IMR-90 (cell line): ENCODE measurements at regions not wholly inside any gene's neighbourhood (a gene's known extent, or its start where the extent isn't known, plus 50 kb on each side); places are given as distances from the start of the nearest gene placed in this dataset.

Experiments
- ATAC-seq: fragments of 200-7000 bp; cut with Tn5 transposase; 2 replicates; pipeline ENCODE4 v1.9.1; 2020; ENCODE audit warnings: low read depth, mild to moderate bottlenecking, moderate library complexity
- BruUV-seq: library from RNA; stranded (reverse); fragments of 400-500 nt; replicated peaks from 2 replicates; lab custom pipeline; 2021; lab: Mats Ljungman, UMichigan
- CTCF ChIA-PET: fragments of 300-600 bp; formaldehyde crosslinking; extraction: SDS; loops from one replicate; lab custom pipeline; 2021; ENCODE audit warnings: antibody characterized with exemption; lab: Yijun Ruan, JAX
- POLR2A ChIA-PET: fragments of 300-600 bp; sonication (Branson Sonifier 250); formaldehyde crosslinking; loops from one replicate; lab custom pipeline; 2022; ENCODE audit warnings: antibody characterized with exemption; ENCODE audit not compliant: unreplicated experiment; lab: Charles Lee
- DNase-seq: peaks from one replicate; pipeline ENCODE4 v3.0.0; 2013
- H2AFZ ChIP-seq: replicated peaks from 2 replicates; pipeline ENCODE3; 2013; ENCODE audit warnings: low read length, mild to moderate bottlenecking; ENCODE audit not compliant: poor library complexity
- H2AK5ac ChIP-seq: 2 replicates; pipeline ENCODE4 v1.6.1; 2013; ENCODE audit warnings: low read depth, low read length, inconsistent platforms
- H2AK9ac ChIP-seq: replicated peaks from 2 replicates; pipeline ENCODE3; 2013; ENCODE audit warnings: mild to moderate bottlenecking, low read depth, low read length, moderate library complexity; ENCODE audit not compliant: poor library complexity
- H2BK120ac ChIP-seq: 2 replicates; pipeline ENCODE4 v1.6.1; 2013; ENCODE audit warnings: low read depth, low read length, inconsistent platforms
- H2BK15ac ChIP-seq: 3 replicates; pipeline ENCODE4 v1.6.1; 2013; ENCODE audit warnings: low read depth, low read length, inconsistent platforms
- H2BK20ac ChIP-seq: 2 replicates; pipeline ENCODE4 v1.6.1; 2013; ENCODE audit warnings: low read depth, mild to moderate bottlenecking, inconsistent platforms, low read length, moderate library complexity
- H2BK5ac ChIP-seq: 2 replicates; pipeline ENCODE4 v1.6.1; 2013; ENCODE audit warnings: mild to moderate bottlenecking, low read depth, low read length, inconsistent platforms; ENCODE audit not compliant: poor library complexity, severe bottlenecking
- H3K14ac ChIP-seq: replicated peaks from 2 replicates; pipeline ENCODE4 v1.6.1; 2013; ENCODE audit warnings: low read depth, low read length, inconsistent platforms
- H3K18ac ChIP-seq: 2 replicates; pipeline ENCODE4 v1.6.1; 2013; ENCODE audit warnings: low read depth, low read length, control low read depth
- H3K23ac ChIP-seq: 2 replicates; pipeline ENCODE4 v1.6.1; 2013; ENCODE audit warnings: low read depth, low read length, inconsistent platforms
- H3K27ac ChIP-seq: 2 replicates; pipeline ENCODE4 v1.5.1; 2013; ENCODE audit warnings: mild to moderate bottlenecking, control low read depth, low read length; ENCODE audit not compliant: insufficient read depth
- H3K27me3 ChIP-seq: 2 replicates; pipeline ENCODE4 v1.6.1; 2013; ENCODE audit warnings: low read length; ENCODE audit not compliant: control insufficient read depth, insufficient read depth
- H3K36me3 ChIP-seq: 2 replicates; pipeline ENCODE4 v1.6.1; 2013; ENCODE audit warnings: low read length, mixed read lengths; ENCODE audit not compliant: control insufficient read depth, insufficient read depth
- H3K4ac ChIP-seq: 2 replicates; pipeline ENCODE4 v1.6.1; 2013; ENCODE audit warnings: low read depth, low read length, inconsistent platforms
- H3K4me1 ChIP-seq: 2 replicates; pipeline ENCODE4 v1.6.1; 2013; ENCODE audit warnings: low read length, mixed read lengths; ENCODE audit not compliant: control insufficient read depth, insufficient read depth
- H3K4me2 ChIP-seq: 2 replicates; pipeline ENCODE4 v1.6.1; 2013; ENCODE audit warnings: low read depth, mild to moderate bottlenecking, control low read depth, low read length, moderate library complexity
- H3K4me3 ChIP-seq: 2 replicates; pipeline ENCODE4 v1.5.1; 2013; ENCODE audit warnings: low read depth, mild to moderate bottlenecking, control low read depth, low read length, moderate library complexity; ENCODE audit not compliant: insufficient read depth
- H3K56ac ChIP-seq: 2 replicates; pipeline ENCODE4 v1.6.1; 2013; ENCODE audit warnings: low read length, inconsistent platforms; ENCODE audit not compliant: insufficient read depth; ENCODE audit errors: extremely low read depth
- H3K79me1 ChIP-seq, 2 experiments: 2 replicates each; pipeline ENCODE4 v1.6.1; 2013; ENCODE audit warnings: low read length in 2 of 2, inconsistent platforms in 1 of 2, low read depth in 1 of 2
- H3K9ac ChIP-seq: 2 replicates; pipeline ENCODE4 v1.6.1; 2013; ENCODE audit warnings: low read depth, low read length, control low read depth
- H3K9me1 ChIP-seq: 2 replicates; pipeline ENCODE4 v1.6.1; 2013; ENCODE audit warnings: low read length, inconsistent platforms; ENCODE audit not compliant: insufficient read depth
- H3K9me3 ChIP-seq: 2 replicates; pipeline ENCODE4 v1.6.1; 2013; ENCODE audit warnings: low read length; ENCODE audit not compliant: control insufficient read depth, insufficient read depth
- H4K20me1 ChIP-seq: 2 replicates; pipeline ENCODE4 v1.6.1; 2013; ENCODE audit warnings: low read length, inconsistent platforms; ENCODE audit not compliant: insufficient read depth
- H4K5ac ChIP-seq: 2 replicates; pipeline ENCODE4 v1.6.1; 2013; ENCODE audit warnings: mild to moderate bottlenecking, low read depth, low read length, control low read depth
- H4K8ac ChIP-seq, 2 experiments: 2 replicates each; pipeline ENCODE4 v1.6.1; 2013; ENCODE audit warnings: low read depth in 2 of 2, low read length in 2 of 2, control low read depth in 1 of 2, inconsistent platforms in 1 of 2
- H4K91ac ChIP-seq: 2 replicates; pipeline ENCODE4 v1.6.1; 2013; ENCODE audit warnings: low read depth, low read length, inconsistent platforms; ENCODE audit not compliant: insufficient read depth
- CEBPB ChIP-seq: IDR thresholded peaks from 2 replicates; pipeline ENCODE4 v1.6.1; 2012; ENCODE audit warnings: low read depth, low read length, improper control_type of control experiment
- CHD1 ChIP-seq: IDR thresholded peaks from 2 replicates; pipeline ENCODE4 v1.6.1; 2012; ENCODE audit warnings: low read depth, low read length, improper control_type of control experiment
- MAZ ChIP-seq: IDR thresholded peaks from 2 replicates; pipeline ENCODE4 v1.6.1; 2012; ENCODE audit warnings: low read depth, mild to moderate bottlenecking, low read length, improper control_type of control experiment, moderate library complexity, borderline replicate concordance
- RAD21 ChIP-seq: IDR thresholded peaks from 2 replicates; pipeline ENCODE4 v1.6.1; 2012; ENCODE audit warnings: low read length, improper control_type of control experiment
- RCOR1 ChIP-seq: IDR thresholded peaks from 2 replicates; pipeline ENCODE4 v1.6.1; 2012; ENCODE audit warnings: mild to moderate bottlenecking, low read length, improper control_type of control experiment; ENCODE audit not compliant: insufficient replicate concordance
- WGBS, 2 experiments: methylation state at CpG; one replicate each; pipeline versions ENCODE4 v1.1.5 to v1.1.7; 2013; ENCODE audit warnings: missing lambda C conversion rate in 2 of 2; ENCODE audit not compliant: insufficient read length in 1 of 2; ENCODE audit errors: extremely low coverage in 2 of 2; 5-methylcytosine and 5-hydroxymethylcytosine counted together
- dilution Hi-C: fragments of 300-500 bp; cut with HindIII; formaldehyde crosslinking; loops from one replicate; pipeline ENCODE4 v1.14.3; 2018; ENCODE audit warnings: low sequenced_read_pairs; ENCODE audit not compliant: unreplicated experiment
- in situ Hi-C: fragments of 300-500 bp; cut with MboI; formaldehyde crosslinking; loops from 3 replicates; pipeline ENCODE4 v1.14.3; 2019; ENCODE audit warnings: low sequenced_read_pairs, inconsistent platforms, mixed read lengths
- intact Hi-C: fragments of 100-400 bp; cut with micrococcal nuclease; formaldehyde crosslinking; loops from 2 replicates; pipeline ENCODE4 v1.10.0; 2022
- TF ChIP-seq, protein P1 (sequence below): fragments of 150-350 bp; IDR thresholded peaks from 2 replicates; pipeline ENCODE4 v1.6.1; 2017; ENCODE audit warnings: mild to moderate bottlenecking, antibody characterized with exemption, low read length, low read depth

- no peak overlapping the region for H2AFZ ChIP-seq
- H4K20me1 ChIP-seq = no peaks in the 10 kb centered on the region
- no peak overlapping the region for H4K5ac ChIP-seq
- no peak overlapping the region for H2BK20ac ChIP-seq
- no peak for TF ChIP-seq MAZ
- TF ChIP-seq RAD21 = no peak
- TF ChIP-seq, protein P1, sequence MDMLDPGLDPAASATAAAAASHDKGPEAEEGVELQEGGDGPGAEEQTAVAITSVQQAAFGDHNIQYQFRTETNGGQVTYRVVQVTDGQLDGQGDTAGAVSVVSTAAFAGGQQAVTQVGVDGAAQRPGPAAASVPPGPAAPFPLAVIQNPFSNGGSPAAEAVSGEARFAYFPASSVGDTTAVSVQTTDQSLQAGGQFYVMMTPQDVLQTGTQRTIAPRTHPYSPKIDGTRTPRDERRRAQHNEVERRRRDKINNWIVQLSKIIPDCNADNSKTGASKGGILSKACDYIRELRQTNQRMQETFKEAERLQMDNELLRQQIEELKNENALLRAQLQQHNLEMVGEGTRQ = no peak
- no peak for TF ChIP-seq CHD1
- no peak for TF ChIP-seq CEBPB
- TF ChIP-seq RCOR1 = no peak
- H4K91ac ChIP-seq = no peak overlapping the region
- H3K18ac ChIP-seq = no peak overlapping the region
- BruUV-seq = no TSS peak
- no peak overlapping the region for H3K4me3 ChIP-seq
- H3K9me3 ChIP-seq = peaks cover 2% of the 10 kb centered on the region; the same call in 1 of the 2 replicates
- WGBS, 2 experiments = no CpG with 5 or more reads among the region's 3 CpGs
- no peaks in the 10 kb centered on the region for H3K4me1 ChIP-seq
- H3K9ac ChIP-seq = no peak overlapping the region
- H3K56ac ChIP-seq = no peak overlapping the region
- no peak overlapping the region for H2BK15ac ChIP-seq
- H2BK120ac ChIP-seq = no peak overlapping the region
- H3K23ac ChIP-seq = no peak overlapping the region
- dilution Hi-C loops = no loop called here
- no peaks in the 10 kb centered on the region for H3K9me1 ChIP-seq
- intact Hi-C loops = no loop called here
- H2BK5ac ChIP-seq = no peak overlapping the region
- H3K36me3 ChIP-seq = no peaks in the 10 kb centered on the region
- H3K79me1 ChIP-seq = no peaks in the 10 kb centered on the region
- H4K8ac ChIP-seq = no peak overlapping the region
- H3K27me3 ChIP-seq = no peaks in the 10 kb centered on the region
- in situ Hi-C loops = no loop called here
- POLR2A ChIA-PET = no interaction called here
- H3K14ac ChIP-seq = no peak overlapping the region
- CTCF ChIA-PET = no interaction called here
- no peak overlapping the region for H2AK5ac ChIP-seq
- DNase-seq = no peak
- no peak overlapping the region for H2AK9ac ChIP-seq
- H3K4ac ChIP-seq = no peak overlapping the region
- no peak overlapping the region for H3K27ac ChIP-seq
- ATAC-seq = no peak
- H3K4me2 ChIP-seq = no peak overlapping the region
Measured at GRCh38 chr21:22842875-22843274, 1844.7 kb downstream of the NCAM2 start.
